HG03135 (cell line): ENCODE measurements at regions not wholly inside any gene's neighbourhood (a gene's known extent, or its start where the extent isn't known, plus 50 kb on each side); places are given as distances from the start of the nearest gene placed in this dataset.

Experiments
- ATAC-seq: cut with Tn5 transposase; IDR thresholded peaks from one replicate; pipeline ENCODE4 v1.9.1; 2021; ENCODE audit warnings: mild to moderate bottlenecking, moderate library complexity; ENCODE audit not compliant: unreplicated experiment

DNA sequence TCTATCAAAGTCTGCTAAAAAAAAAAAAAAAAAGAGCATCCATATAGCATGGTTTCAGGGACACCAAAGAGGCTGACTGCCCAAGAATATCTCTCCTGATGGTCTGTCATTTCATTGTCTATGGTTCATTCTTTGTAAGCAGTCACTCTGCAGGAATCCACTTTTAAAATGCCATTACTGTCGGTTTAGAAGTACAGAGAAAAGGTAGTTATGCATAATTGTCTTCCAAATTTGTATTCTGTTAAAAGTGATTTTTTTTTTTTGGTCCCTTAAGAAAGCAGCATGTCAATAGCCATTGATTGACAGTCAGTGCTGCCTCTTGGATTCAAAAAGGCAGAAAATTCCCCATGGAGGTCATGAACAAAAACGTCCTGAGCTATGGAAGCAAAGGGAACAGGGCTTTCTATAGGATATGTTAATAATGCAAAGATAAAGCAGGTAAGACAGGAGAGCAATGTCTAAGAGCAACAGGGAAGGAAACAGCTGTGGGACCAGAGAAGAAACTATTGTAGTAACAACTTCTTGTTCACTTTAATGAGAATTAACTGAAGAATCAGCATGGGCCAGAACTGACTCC, 245.8 kb downstream of the TMX3 start:
- ATAC-seq: no peak

DNA sequence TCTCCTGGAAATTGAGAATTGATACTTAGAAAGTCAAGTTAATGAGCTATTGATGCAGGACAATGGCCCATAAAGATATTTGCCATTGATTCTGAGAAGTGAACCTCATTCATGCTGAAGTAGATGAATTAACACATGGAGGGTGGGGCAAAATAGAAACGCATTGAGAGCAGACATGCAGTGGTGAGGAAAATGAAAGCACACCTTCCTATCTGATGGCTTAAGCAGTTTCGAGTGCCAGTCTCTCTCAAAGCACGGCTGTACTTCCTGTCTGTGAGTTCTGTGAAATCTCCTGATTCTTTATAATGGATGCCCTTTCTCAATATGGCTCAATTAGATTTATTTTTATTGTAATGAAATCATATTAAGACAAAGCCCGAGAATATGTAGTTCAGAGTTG, 247.0 kb downstream of the TMX3 start:
- ATAC-seq: no peak

DNA sequence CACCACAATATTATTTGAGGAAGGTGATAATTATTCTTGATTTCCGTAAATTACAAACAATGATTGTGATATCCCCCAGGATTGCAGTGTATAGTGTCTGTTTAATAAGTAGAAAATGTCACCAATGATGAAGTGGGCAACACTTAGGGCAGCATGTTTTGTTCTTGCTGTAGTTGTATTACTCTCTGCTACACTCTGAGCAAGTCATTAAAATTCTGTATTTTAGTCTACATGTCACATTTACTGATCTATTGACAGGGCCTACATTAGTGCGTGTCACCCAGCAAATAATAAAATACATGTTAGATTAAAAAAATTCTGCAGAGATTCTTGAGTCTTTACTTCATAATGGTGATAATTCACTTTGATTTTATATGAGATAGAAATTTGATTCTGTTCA, 247.6 kb downstream of the TMX3 start:
- no peak for ATAC-seq

DNA sequence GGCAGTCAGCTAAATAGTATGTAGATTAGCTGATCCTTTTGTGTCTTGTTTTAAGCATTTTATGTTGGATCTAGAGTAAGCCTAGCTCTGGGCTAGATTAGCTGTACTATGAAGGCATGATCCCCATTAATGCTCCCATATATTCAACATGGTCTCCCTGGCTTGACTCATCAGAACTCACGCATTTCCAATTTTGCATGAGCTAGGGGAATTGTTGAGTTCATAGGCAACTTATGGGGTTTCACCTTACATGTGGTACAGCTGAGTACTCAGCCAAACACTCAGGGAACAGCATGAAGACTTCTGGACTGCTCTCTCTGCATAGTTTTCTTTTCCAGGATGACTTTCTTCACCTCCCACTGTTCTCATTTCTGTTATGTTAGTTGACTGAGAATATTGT, 248.2 kb downstream of the TMX3 start:
- ATAC-seq: no peak

DNA sequence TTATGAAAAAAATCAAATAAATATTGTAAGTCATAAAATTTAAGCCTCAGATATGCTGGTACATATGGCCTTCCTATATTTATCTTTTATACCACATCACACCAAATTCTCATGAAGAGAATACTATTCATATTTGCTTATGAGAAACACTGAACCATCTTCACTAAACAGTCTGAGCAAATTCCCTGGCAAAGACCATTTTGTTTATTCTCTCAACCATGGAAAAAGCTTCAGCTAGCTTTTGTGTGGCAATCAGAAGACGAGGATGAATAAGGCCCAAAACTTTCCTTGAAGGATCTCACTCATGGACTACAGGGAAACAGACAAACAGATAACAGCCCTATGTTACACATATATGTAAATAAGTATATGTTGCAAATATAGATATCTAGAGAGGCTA, 252.1 kb downstream of the TMX3 start:
- no peak for ATAC-seq

DNA sequence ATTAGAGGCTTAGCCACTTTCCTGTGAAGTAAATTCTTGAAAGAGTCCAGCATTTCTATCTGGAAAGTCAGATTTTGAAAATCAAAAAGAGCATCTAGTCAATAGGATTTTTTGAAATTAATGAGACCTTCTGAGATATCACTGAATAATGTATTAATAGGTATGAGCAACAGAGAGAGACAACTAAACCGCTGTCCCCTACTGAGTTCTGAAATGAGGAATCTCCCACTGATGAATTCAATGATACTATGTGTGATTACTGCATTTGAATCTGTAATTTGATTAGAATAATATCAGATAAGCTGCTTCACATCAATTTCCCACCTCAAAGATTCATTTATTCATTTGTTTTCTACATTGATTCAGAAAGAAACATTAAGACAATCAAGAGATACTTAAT, 252.8 kb downstream of the TMX3 start:
- no peak for ATAC-seq

DNA sequence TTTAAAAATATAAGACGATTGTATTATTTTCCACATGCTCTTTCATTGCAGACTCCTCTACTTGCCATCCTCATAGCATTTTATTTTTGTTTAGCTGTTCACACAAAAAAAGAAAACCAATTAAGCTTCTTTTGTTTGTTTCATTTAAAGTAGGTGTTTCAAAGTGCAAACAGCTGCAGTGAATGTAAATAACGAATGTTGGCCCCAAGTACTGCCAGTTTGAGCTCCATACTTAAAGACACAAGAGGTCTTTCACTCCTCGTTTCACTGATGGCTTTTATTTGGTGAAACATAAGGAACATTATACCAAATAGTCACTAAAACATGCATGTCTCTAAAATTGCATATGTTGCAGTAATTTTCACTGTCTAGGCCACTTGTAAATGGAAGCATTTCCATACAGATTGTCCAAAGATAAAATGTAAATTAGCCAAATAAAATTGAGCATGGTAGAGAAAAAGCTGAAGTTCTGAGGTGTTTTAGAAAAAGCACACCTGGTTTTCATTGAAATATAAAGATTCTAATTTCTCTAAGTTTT, 253.4 kb downstream of the TMX3 start:
- ATAC-seq: no peak

DNA sequence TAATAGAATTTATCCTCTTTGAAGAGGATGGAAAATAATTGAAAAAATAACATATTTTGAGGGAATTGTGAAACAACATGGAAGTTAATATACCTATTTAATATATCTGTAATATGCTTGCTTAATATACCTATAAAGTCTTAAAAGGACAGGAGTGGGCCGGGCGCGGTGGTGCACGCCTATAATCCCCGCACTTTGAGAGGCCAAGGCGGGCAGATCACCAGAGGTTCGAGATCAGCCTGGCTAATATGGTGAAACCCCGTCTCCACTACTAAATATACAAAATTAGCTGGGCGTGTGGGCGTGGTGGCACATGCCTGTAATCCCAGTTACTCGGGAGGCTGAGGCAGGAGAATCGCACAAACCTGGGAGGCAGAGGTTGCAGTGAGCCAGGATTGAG, 254.9 kb downstream of the TMX3 start:
- ATAC-seq: no peak

DNA sequence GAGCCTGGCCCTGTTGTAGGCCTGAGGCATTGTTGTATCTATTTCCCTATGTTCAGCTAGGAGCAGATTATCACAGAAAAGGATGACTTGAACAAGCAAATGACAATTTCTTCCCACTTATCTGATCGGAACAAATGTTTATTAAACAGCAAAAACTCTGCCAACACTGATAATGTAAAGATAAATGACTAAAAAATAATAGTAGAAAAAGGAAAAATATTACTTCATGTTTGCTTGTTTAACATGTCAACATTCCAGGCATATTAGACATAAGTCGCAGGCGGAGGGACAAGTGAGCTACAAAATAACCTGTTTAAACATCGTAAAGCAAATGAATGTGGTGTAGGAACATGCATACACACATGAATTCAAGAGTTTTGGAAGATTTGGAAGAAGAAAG, 257.9 kb downstream of the TMX3 start:
- ATAC-seq: no peak

DNA sequence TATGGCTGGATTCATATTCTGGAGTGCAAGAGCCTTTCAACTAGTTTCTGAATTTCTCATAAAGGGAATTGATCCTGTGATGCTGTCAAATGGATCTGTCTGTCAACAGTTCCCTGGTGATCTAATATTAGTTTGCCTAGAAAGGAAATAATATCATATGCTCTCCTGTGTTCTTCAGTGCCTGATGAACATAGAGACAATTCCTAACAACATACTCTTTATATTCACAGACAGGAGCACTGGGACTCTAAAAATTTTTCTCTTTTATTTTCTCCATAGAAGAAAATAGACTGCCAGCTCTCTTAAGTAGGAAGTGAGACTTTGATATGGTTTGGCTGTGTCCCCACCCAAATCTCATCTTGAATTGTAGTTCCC, 259.7 kb downstream of the TMX3 start:
- no peak for ATAC-seq

DNA sequence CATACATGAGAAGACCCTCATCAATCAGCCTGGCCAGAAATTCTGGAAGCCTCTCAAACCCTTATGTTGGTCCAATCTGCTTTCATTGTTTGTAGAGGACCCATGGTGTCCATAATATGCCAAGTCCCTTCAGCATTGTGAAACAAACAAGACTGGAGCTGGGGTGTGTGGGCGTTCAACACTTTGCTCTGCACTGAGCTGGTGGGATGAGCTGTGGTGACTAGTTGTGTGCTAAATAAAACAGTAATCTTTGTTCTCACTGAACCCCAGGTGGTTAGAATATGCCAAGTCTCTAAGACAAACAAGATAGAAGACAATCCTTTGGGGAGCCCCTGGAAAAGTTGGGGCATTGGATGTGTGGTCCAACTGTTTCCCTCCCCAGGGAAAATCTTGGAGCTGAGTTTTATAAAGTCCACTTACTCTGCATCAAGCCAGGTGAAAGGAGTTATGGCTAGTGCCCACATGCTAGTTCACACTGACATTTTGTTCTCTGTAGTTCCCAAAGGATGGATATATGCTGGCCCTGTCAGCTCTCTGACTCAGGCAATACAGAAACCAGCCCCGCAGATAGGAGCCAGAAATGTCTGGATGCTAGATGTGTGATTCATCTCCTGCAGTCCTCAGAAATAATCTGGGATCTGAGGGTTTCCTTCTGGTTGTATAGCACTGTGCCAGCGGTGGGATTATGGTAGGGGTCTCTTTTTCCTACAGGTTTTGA, 260.2 kb downstream of the TMX3 start:
- no peak for ATAC-seq

DNA sequence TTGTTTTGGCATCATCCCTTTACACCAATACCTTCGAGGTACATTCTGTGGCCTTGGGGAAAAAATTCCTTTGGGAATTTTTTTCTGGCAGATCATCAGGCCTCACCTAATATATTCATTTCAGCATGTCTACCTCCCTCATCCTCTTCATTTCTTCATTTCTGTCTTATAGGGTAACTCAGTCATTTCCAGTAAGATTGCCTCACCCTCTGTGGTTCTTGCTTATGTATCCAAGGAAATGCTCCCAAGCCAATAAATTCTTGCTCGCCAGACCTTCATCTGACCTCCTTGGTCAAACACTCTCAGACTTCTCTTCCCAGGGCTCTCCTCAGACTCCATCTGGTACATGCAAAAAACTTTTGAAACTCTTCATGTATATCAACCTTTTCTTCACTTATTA, 265.6 kb downstream of the TMX3 start:
- ATAC-seq: no peak

DNA sequence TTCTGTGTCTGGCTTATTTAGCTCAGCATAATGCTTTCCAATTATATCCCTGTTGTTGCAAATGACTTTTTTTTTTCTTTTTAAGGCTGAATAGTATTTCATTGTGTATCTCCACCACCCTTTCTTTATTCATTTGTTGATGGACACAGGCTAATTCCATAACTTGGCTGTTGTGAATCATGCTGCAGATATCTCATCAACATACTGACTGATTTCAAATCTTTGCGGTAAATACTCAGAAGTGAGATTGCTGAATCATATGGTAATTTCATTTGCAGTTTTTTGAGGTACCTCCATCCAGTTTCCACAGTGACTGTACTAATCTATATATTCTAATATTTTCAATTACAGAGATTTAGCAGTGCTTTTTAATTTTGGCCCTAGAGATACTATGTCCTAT, 266.2 kb downstream of the TMX3 start:
- no peak for ATAC-seq

DNA sequence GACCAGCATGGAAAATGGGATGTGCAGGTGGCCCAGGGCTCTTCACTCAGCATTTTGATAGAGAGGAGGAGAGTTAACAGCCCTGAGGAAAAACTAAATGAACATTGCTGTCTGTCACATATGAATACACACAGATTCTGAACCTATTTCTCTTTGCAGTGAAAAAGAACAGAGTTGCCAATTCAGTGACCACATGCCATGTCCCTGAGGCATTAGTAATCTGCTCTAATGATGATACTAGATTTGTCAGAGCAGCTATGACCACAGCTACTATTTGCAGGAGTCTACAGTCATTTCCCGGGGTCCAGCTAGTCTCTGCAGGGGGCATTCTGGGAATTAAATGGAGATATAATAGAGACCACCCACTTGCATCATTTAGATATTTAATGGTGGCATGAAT, 267.6 kb downstream of the TMX3 start:
- no peak for ATAC-seq

DNA sequence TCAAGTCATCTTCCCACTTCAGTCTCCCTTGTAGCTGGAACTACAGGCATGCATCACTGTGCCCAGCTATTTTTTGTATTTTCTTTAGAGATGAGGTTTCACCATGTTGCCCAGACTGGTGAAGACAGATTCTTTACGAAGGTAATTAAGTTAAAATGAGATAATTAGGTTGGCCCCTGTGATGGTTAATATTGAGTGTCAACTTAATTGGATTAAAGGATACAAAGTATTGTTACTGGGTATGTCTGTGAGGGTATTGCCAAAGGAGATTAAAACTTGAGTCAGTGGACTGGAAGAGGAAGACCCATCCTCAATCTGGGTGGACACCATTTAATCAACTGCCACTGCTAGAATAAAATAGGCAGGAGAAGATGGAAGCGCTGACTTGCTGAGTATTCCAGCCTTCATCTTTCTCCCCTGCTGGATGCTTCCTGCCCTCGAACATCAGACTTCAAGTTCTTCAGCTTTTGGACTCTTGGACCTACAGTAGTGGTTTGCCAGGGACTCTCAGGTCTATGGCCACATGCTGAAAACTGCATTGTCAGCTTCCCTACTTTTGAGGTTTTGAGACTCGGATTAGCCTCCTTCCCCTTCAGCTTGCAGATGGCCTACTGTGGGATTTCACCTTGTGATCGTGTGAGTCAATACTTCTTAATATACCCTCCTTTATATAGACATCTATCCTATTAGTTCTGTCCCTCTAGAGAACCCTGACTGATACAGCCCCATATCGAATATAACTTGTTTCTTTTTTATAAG, 269.1 kb downstream of the TMX3 start:
- ATAC-seq: no peak

DNA sequence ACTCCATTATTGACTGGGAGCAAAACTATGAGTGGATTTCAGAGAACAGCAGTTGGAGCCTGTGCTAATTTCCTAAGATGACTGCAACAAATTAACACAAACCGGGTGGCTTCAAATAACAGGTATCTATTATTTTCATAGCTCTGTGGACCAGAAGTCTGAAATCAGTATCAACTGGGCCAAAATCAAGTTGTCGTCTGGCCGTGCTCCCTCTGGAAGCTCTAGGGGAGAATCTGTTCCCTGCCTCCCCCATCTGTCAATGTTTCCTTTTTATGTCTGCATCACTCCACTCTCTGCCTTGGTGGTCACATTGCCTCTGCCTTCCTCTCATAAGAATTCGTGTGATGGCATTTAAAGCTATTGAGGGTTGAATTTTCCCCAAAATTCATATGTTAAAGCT, 269.8 kb downstream of the TMX3 start:
- ATAC-seq: no peak

DNA sequence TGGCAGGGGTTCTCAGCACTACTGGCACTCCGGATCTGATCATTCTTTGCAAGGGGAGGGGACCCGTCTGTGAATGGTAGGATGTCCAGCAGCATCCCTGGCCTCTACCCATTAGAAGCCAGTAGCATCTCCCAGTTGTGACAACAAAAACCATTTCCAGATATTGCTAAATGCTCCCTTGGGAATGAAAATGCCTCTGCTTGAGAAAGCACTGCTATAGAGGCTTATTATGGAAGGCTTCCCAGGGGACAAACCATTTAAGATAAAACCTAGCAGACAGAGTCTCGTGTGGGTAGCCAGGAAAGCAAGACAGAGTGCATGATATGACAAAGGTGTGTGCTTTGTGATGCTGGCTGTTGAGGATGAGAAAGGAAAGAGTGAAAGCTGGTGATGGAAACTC, 273.7 kb downstream of the TMX3 start:
- ATAC-seq: no peak

DNA sequence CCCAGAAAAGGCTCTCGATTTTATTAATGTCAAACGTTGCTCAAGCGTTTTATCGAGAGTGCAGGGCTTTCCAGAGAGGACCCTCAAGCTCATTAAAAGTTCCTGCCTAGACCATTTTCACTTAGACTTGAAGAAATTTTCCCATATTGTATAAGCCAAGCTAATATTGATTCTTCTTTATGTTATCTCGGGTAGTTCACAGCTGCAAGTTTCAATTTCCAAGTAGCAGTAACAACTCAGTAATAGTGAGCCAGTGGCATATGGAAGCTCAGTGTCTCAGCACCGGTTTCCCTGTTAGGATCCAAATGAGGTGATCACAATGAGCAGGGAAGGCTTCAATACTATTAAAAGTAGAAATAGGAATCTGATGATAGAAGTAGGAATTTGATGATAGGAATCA, 274.5 kb downstream of the TMX3 start:
- ATAC-seq: no peak

DNA sequence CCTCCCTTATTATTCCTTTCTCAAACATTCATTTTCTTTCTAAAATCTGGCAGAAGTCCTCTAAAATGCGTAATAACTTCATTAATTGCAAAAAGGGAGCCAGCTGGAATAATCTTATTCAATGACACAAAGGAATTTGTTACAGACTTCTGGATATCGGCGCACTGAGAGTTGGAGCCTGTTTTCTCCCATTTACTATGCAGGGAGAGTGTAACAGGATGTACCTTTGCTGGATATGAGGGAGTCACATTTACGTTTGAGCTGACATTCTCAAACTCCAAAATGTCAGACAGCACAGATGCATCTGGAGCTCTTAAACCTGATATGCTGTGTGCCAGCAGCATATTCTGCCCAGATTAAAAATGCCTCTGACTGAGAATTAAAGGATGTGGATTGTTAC, 275.3 kb downstream of the TMX3 start:
- no peak for ATAC-seq

DNA sequence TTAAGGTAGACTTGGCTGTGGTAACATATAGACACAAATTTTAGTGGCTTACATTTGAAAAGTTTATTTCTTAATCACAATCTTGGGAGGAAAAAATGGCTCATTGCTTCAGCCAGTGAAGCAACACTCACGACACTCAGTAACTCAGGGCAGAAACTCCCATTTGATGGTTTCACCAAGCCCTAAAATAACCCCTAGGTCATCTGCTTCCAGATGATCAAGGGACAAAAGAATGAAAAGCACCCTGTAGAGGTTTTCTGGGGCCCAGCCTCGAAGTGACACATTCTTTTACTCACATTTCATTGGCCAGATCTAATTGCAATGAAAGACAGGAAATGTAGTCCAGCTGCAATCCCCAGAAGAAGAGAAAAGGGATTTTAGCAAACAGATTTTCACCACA, 275.9 kb downstream of the TMX3 start:
- ATAC-seq: no peak

DNA sequence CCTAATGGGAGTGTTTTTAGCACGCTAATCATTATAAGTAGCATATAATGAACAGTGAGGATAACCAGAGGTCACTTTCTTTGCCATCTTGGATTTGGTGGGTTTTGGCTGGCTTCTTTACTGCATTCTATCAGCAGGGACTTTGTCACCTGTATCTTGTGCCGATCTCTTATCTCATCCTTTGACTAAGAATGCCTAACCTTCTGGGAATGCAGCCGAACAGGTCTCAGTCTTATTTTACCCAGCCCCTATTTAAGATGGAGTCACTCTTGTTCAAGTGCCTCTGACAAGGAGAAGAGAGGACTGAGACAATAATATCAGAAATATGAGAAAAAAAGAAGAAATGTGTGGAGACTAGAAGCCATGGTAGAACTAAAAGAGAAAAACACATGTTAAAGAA, 276.4 kb downstream of the TMX3 start:
- no peak for ATAC-seq

DNA sequence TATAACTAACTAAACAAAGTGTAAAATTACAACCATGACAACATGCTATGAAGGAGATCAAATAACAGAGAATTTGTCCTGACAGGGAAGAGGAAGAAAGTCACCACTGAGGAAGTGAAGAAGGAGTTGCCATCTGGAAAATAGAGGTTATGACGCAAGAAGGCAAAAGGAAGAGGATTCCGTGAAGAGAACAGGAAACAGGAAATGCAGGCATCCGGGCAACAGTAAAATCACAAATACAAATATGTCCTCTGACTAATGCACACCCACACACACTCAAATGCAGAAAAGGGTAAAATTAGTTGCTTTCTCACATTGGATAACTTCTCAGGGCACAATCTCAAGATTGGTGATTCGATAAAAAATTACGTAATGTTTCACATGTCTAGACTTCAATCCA, 278.4 kb downstream of the TMX3 start:
- ATAC-seq: no peak
